CD4-positive, alpha-beta memory T cell (primary cell): ENCODE measurements at regions not wholly inside any gene's neighbourhood (a gene's known extent, or its start where the extent isn't known, plus 50 kb on each side); places are given as distances from the start of the nearest gene placed in this dataset.

Source experiments
- CTCF ChIA-PET: fragments of 350-600 bp; sonication (Branson Sonifier 250); formaldehyde crosslinking; loops from one replicate; lab custom pipeline; 2021; ENCODE audit warnings: inconsistent platforms; ENCODE audit not compliant: partially characterized antibody; lab: Charles Lee
- POLR2A ChIA-PET: fragments of 350-600 bp; sonication (Branson Sonifier 250); formaldehyde crosslinking; loops from one replicate; lab custom pipeline; 2021; ENCODE audit not compliant: partially characterized antibody; lab: Charles Lee
- DNase-seq, 5 donors: peaks; one replicate each; pipeline versions ENCODE4 v3.0.0 to v3.0.0-alpha.2; 2020 to 2022; ENCODE audit warnings: mixed read lengths in 1 of 5
- H3K27ac ChIP-seq: one replicate; pipeline ENCODE4 v1.7.0; 2013; ENCODE audit warnings: low read depth, low read length
- H3K27me3 ChIP-seq: 2 replicates; pipeline ENCODE4 v1.7.0; 2013; ENCODE audit warnings: mild to moderate bottlenecking, low read length, moderate library complexity; ENCODE audit not compliant: insufficient read depth
- H3K36me3 ChIP-seq: 2 replicates; pipeline ENCODE4 v1.7.0; 2013; ENCODE audit warnings: mild to moderate bottlenecking, low read length, moderate library complexity; ENCODE audit not compliant: insufficient read depth
- H3K4me1 ChIP-seq: 2 replicates; pipeline ENCODE4 v1.7.0; 2013; ENCODE audit warnings: mild to moderate bottlenecking, low read length, moderate library complexity; ENCODE audit not compliant: insufficient read depth
- H3K4me3 ChIP-seq, 2 donors: one replicate each; pipeline ENCODE4 v1.7.0; 2013; ENCODE audit warnings: low read length in 2 of 2, mild to moderate bottlenecking in 1 of 2
- H3K9me3 ChIP-seq, 2 donors: one replicate each; pipeline ENCODE4 v1.7.0; 2013; ENCODE audit warnings: low read length in 2 of 2, control low read depth in 1 of 2; ENCODE audit not compliant: control insufficient read depth in 1 of 2
- H3K27ac Mint-ChIP-seq, 7 donors: one replicate each; pipeline ENCODE4 v1.8.0; 2020 to 2021; ENCODE audit warnings: mixed read lengths in 7 of 7, mild to moderate bottlenecking in 6 of 7, inconsistent platforms in 3 of 7, moderate library complexity in 3 of 7
- H3K27me3 Mint-ChIP-seq, 2 donors: one replicate each; pipeline ENCODE4 v1.8.0; 2020 to 2021; ENCODE audit warnings: mixed read lengths in 2 of 2
- H3K36me3 Mint-ChIP-seq, 2 donors: one replicate each; pipeline ENCODE4 v1.8.0; 2020 to 2021; ENCODE audit warnings: mixed read lengths in 2 of 2, inconsistent platforms in 1 of 2, mild to moderate bottlenecking in 1 of 2
- H3K4me1 Mint-ChIP-seq, 4 donors: one replicate each; pipeline ENCODE4 v1.8.0; 2020 to 2021; ENCODE audit warnings: mixed read lengths in 4 of 4, mild to moderate bottlenecking in 1 of 4
- H3K4me3 Mint-ChIP-seq, 8 donors: one replicate each; pipeline ENCODE4 v1.8.0; 2020 to 2021; ENCODE audit warnings: mixed read lengths in 8 of 8, mild to moderate bottlenecking in 7 of 8, moderate library complexity in 6 of 8, inconsistent platforms in 3 of 8
- H3K9me3 Mint-ChIP-seq, 8 donors: one replicate each; pipeline ENCODE4 v1.8.0; 2020 to 2021; ENCODE audit warnings: mixed read lengths in 8 of 8, mild to moderate bottlenecking in 5 of 8, inconsistent platforms in 3 of 8, moderate library complexity in 1 of 8
- intact Hi-C: fragments of 100-400 bp; cut with micrococcal nuclease; formaldehyde crosslinking; loops from one replicate; pipeline ENCODE4 v1.15.1; 2023

- Histone ChIP-seq H3K9me3 (no peaks in the 10 kb centered on the region), H3K27ac (no peak overlapping the region), H3K4me3 (no peak overlapping the region), H3K36me3 (no peaks in the 10 kb centered on the region), H3K27me3 (no peaks in the 10 kb centered on the region), H3K4me1 (no peaks in the 10 kb centered on the region)
- H3K4me1 Mint-ChIP-seq, result no peaks in the 10 kb centered on the region
- intact Hi-C loops, result no loop called here
- H3K9me3 Mint-ChIP-seq, result peaks cover 0 to 4% (median 0%) of the 10 kb centered on the region in 8 donors
- DNase-seq, result no peak
- no peaks in the 10 kb centered on the region for H3K36me3 Mint-ChIP-seq
- no peaks in the 10 kb centered on the region for H3K27me3 Mint-ChIP-seq
- POLR2A ChIA-PET, result no interaction called here
- H3K27ac Mint-ChIP-seq, result no peak overlapping the region
- CTCF ChIA-PET, result no interaction called here
- H3K4me3 Mint-ChIP-seq, result no peak overlapping the region
Observed at GRCh38 chr3:81426826-81427577, 334.4 kb downstream of the GBE1 start.

DNA sequence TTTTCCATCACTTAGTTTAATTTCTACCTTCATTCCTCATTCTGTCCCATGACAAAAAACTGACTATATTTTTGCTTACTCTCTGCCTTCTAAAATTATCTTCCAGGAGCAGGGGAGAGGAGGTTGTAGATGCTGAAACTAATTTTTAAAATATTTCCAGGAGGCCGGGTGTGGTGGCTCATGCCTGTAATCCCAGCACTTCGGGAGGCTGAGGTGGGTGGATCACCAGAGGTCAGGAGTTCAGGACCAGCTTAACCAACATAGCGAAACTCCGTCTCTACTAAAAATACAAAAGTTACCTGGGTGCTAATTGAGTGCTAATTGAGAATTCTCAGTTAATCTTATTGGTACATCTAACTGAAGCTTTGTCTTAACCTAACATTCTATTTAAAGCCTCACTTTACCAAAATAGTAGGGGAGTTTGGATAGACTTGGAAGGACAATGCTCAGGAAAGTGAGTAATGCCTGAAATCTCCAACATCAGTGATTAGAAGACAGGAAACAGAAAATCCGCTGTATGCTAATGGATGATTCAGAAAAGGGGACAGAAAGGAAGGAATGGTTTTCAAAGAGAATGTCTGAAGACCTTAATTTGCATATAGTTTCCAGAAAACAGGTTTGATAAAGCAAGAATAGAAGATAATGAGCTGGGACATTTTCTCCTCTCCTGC is 336.1 kb downstream of the GBE1 start:
- Mint-ChIP-seq H3K4me3 (no peak overlapping the region), H3K27me3 (no peaks in the 10 kb centered on the region), H3K27ac (no peak overlapping the region), H3K36me3 (no peaks in the 10 kb centered on the region), H3K4me1 (no peaks in the 10 kb centered on the region), H3K9me3 (peaks cover 0 to 4% (median 0%) of the 10 kb centered on the region in 8 donors)
- Histone ChIP-seq H3K36me3 (no peaks in the 10 kb centered on the region), H3K27me3 (no peaks in the 10 kb centered on the region), H3K27ac (no peak overlapping the region), H3K9me3 (no peaks in the 10 kb centered on the region), H3K4me1 (no peaks in the 10 kb centered on the region), H3K4me3 (no peak overlapping the region)
- CTCF ChIA-PET, result no interaction called here
- intact Hi-C loops, result no loop called here
- POLR2A ChIA-PET, result no interaction called here
- no peak for DNase-seq

GRCh38 chr3:81419228-81419627 is 342.2 kb downstream of the GBE1 start:
- no peaks in the 10 kb centered on the region for H3K9me3 ChIP-seq
- no peaks in the 10 kb centered on the region for H3K27me3 ChIP-seq
- no peaks in the 10 kb centered on the region for H3K4me1 ChIP-seq
- no peak overlapping the region for H3K4me3 ChIP-seq
- POLR2A ChIA-PET, result no interaction called here
- Mint-ChIP-seq H3K36me3 (no peaks in the 10 kb centered on the region), H3K4me1 (no peaks in the 10 kb centered on the region), H3K9me3 (peaks cover 0 to 4% (median 0%) of the 10 kb centered on the region in 8 donors), H3K27ac (no peak overlapping the region), H3K4me3 (no peak overlapping the region), H3K27me3 (no peaks in the 10 kb centered on the region)
- H3K27ac ChIP-seq, result no peak overlapping the region
- intact Hi-C loops, result no loop called here
- CTCF ChIA-PET, result no interaction called here
- H3K36me3 ChIP-seq, result no peaks in the 10 kb centered on the region
- DNase-seq, result no peak

DNA sequence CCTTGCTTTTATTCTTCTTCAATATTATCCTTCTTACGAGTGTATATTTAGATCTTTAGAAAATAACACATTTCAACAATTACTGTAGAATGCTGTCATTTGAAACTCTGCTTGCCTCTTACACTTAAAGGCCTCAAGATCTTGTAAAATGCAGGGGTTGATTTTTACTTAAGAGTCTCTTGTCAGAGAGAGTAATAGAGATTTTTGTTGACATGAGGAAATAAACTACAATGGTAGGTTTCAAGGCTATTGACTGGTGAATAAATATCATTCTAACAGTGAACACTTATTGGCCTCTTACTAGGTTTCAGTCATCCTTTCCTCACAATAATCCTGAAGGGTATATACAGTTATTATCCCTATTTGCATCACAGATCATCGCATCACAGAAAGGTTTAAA is 344.6 kb downstream of the GBE1 start:
- intact Hi-C loops, result no loop called here
- Histone ChIP-seq H3K9me3 (no peaks in the 10 kb centered on the region), H3K36me3 (no peaks in the 10 kb centered on the region), H3K4me3 (no peak overlapping the region), H3K27me3 (no peaks in the 10 kb centered on the region), H3K4me1 (no peaks in the 10 kb centered on the region), H3K27ac (no peak overlapping the region)
- no peak for DNase-seq
- Mint-ChIP-seq H3K27me3 (peaks cover 0 to 1% of the 10 kb centered on the region in 2 donors), H3K9me3 (peaks cover 0 to 3% (median 0%) of the 10 kb centered on the region in 8 donors), H3K4me3 (no peak overlapping the region), H3K36me3 (no peaks in the 10 kb centered on the region), H3K27ac (no peak overlapping the region), H3K4me1 (no peaks in the 10 kb centered on the region)
- ChIA-PET POLR2A (no interaction called here), CTCF (no interaction called here)

DNA sequence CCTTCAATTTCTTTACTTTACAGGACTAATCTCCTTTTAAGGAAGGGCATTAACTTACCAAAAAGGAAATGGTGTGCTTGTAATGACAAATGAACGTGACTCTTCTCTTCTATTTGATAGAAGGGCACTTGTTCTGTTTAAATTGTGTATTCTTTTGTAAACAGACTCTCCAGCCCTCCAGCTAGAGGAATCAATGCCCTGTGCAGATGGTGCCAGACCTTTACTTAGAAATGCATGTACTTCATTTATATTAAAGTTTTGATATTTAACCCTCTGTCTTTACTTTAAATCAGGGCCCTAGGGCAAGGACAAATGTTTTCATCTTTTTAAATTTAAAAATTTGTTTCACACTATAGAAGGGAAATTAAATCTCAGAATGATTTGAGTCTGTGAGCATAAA is 355.1 kb downstream of the GBE1 start:
- Histone ChIP-seq H3K9me3 (no peaks in the 10 kb centered on the region), H3K4me3 (no peak overlapping the region), H3K27me3 (no peaks in the 10 kb centered on the region), H3K4me1 (no peaks in the 10 kb centered on the region), H3K36me3 (no peaks in the 10 kb centered on the region), H3K27ac (no peak overlapping the region)
- Mint-ChIP-seq H3K9me3 (peaks cover 0 to 4% (median 0%) of the 10 kb centered on the region in 8 donors), H3K4me3 (no peak overlapping the region), H3K4me1 (no peaks in the 10 kb centered on the region), H3K27ac (no peak overlapping the region), H3K27me3 (no peaks in the 10 kb centered on the region), H3K36me3 (no peaks in the 10 kb centered on the region)
- DNase-seq, result no peak
- CTCF ChIA-PET, result no interaction called here
- POLR2A ChIA-PET, result no interaction called here
- intact Hi-C loops, result no loop called here

DNA sequence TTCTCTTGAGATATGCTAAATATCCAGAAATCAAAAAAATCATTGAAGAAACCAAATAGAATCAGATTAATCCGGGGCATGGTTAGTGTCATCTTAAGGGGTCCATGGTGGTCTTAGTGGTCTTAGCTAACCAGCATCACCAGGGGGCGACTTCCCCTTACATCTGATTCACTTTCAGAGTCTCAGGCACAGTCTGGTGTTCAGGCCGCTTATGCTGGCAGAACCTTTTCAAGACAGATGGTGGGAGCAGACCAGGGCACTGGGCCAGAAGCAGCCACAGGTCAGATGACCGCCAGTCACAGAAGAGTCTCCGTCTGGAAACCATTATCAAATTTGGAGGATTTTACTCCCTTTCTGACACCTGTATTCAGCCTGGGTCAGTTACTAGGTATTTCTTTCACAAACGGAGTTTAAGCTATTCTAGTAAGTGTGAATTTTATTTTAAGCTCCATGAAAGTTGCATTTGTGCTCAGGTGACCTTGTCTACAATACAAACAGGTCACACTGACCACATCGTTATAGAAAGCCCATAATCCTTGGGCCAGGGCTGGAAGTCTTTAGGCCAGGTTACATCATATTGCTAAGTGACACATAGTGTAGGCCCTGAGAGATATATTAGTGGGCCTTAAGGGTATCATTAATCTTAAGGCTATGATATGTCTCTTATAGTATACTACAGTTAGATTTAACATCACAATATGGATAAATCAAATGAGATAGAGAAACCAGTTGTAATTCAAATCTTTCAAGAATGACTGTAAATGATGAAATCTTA is 365.5 kb downstream of the GBE1 start:
- H3K27me3 Mint-ChIP-seq, result no peaks in the 10 kb centered on the region
- H3K4me3 Mint-ChIP-seq, result no peak overlapping the region
- Histone ChIP-seq H3K4me1 (no peaks in the 10 kb centered on the region), H3K27ac (no peak overlapping the region), H3K27me3 (no peaks in the 10 kb centered on the region), H3K36me3 (no peaks in the 10 kb centered on the region), H3K9me3 (no peaks in the 10 kb centered on the region), H3K4me3 (no peak overlapping the region)
- no peaks in the 10 kb centered on the region for H3K36me3 Mint-ChIP-seq
- CTCF ChIA-PET, result no interaction called here
- no peaks in the 10 kb centered on the region for H3K4me1 Mint-ChIP-seq
- no peak for DNase-seq
- H3K27ac Mint-ChIP-seq, result no peak overlapping the region
- POLR2A ChIA-PET, result no interaction called here
- H3K9me3 Mint-ChIP-seq, result peaks cover 0 to 2% (median under 1%) of the 10 kb centered on the region in 8 donors
- intact Hi-C loops, result no loop called here
